ENCODE measurements at regions not wholly inside any gene's neighbourhood (a gene's known extent, or its start where the extent isn't known, plus 50 kb on each side); places are given as distances from the start of the nearest gene placed in this dataset.

- Histone ChIP-seq H3K27me3 (no peaks in the 10 kb centered on the region), H3K9me3 (no peaks in the 10 kb centered on the region), H3K36me3 (no peaks in the 10 kb centered on the region), H3K4me3 (no peak overlapping the region)
- no peak for DNase-seq
Observed at GRCh38 chrX:39753293-39753996, 344.3 kb downstream of the BCOR start.

GRCh38 chrX:39755143-39756032, 342.4 kb downstream of the BCOR start:
- H3K4me3 ChIP-seq: no peak overlapping the region
- H3K27me3 ChIP-seq: no peaks in the 10 kb centered on the region
- H3K9me3 ChIP-seq: no peaks in the 10 kb centered on the region
- DNase-seq: peak; percentile 95
- no peaks in the 10 kb centered on the region for H3K36me3 ChIP-seq

GRCh38 chrX:39756086-39756883, 341.5 kb downstream of the BCOR start:
- peak; percentile 65 for DNase-seq
- Histone ChIP-seq H3K4me3 (no peak overlapping the region), H3K36me3 (no peaks in the 10 kb centered on the region), H3K27me3 (no peaks in the 10 kb centered on the region), H3K9me3 (no peaks in the 10 kb centered on the region)

GRCh38 chrX:39757971-39758370, 339.8 kb downstream of the BCOR start:
- Histone ChIP-seq H3K36me3 (no peaks in the 10 kb centered on the region), H3K4me3 (no peak overlapping the region), H3K9me3 (no peaks in the 10 kb centered on the region), H3K27me3 (no peaks in the 10 kb centered on the region)
- DNase-seq: no peak

GRCh38 chrX:39758791-39759525, 338.8 kb downstream of the BCOR start:
- Histone ChIP-seq H3K4me3 (no peak overlapping the region), H3K27me3 (no peaks in the 10 kb centered on the region), H3K36me3 (no peaks in the 10 kb centered on the region), H3K9me3 (no peaks in the 10 kb centered on the region)
- no peak for DNase-seq

- no peaks in the 10 kb centered on the region for H3K27me3 ChIP-seq
- no peak overlapping the region for H3K4me3 ChIP-seq
- no peaks in the 10 kb centered on the region for H3K36me3 ChIP-seq
- peak; percentile 28 for DNase-seq
- no peaks in the 10 kb centered on the region for H3K9me3 ChIP-seq
Observed at GRCh38 chrX:39759526-39760224, 338.1 kb downstream of the BCOR start.

- Histone ChIP-seq H3K27me3 (no peaks in the 10 kb centered on the region), H3K36me3 (no peaks in the 10 kb centered on the region), H3K9me3 (no peaks in the 10 kb centered on the region), H3K4me3 (no peak overlapping the region)
- no peak for DNase-seq
Observed at GRCh38 chrX:39760930-39761329, 336.8 kb downstream of the BCOR start.

GRCh38 chrX:39762266-39762841, 335.4 kb downstream of the BCOR start:
- H3K9me3 ChIP-seq: no peaks in the 10 kb centered on the region
- H3K36me3 ChIP-seq: no peaks in the 10 kb centered on the region
- no peak overlapping the region for H3K4me3 ChIP-seq
- DNase-seq: no peak
- no peaks in the 10 kb centered on the region for H3K27me3 ChIP-seq

GRCh38 chrX:39764441-39764914, 333.3 kb downstream of the BCOR start:
- Histone ChIP-seq H3K27me3 (no peaks in the 10 kb centered on the region), H3K9me3 (no peaks in the 10 kb centered on the region), H3K36me3 (no peaks in the 10 kb centered on the region), H3K4me3 (no peak overlapping the region)
- no peak for DNase-seq

- no peak for DNase-seq
- Histone ChIP-seq H3K27me3 (no peaks in the 10 kb centered on the region), H3K36me3 (no peaks in the 10 kb centered on the region), H3K9me3 (no peaks in the 10 kb centered on the region), H3K4me3 (no peak overlapping the region)
Observed at GRCh38 chrX:39765327-39765726, 332.4 kb downstream of the BCOR start.

- Histone ChIP-seq H3K4me3 (no peak overlapping the region), H3K36me3 (no peaks in the 10 kb centered on the region), H3K27me3 (no peaks in the 10 kb centered on the region), H3K9me3 (no peaks in the 10 kb centered on the region)
- no peak for DNase-seq
Observed at GRCh38 chrX:39766085-39766726, 331.6 kb downstream of the BCOR start.

GRCh38 chrX:39766855-39767254, 330.9 kb downstream of the BCOR start:
- Histone ChIP-seq H3K27me3 (no peaks in the 10 kb centered on the region), H3K36me3 (no peaks in the 10 kb centered on the region), H3K4me3 (no peak overlapping the region), H3K9me3 (no peaks in the 10 kb centered on the region)
- peak; percentile 31 for DNase-seq

GRCh38 chrX:39767446-39767845, 330.3 kb downstream of the BCOR start:
- no peaks in the 10 kb centered on the region for H3K27me3 ChIP-seq
- no peaks in the 10 kb centered on the region for H3K36me3 ChIP-seq
- no peak for DNase-seq
- no peaks in the 10 kb centered on the region for H3K9me3 ChIP-seq
- H3K4me3 ChIP-seq: no peak overlapping the region

GRCh38 chrX:39769748-39770147, 328.0 kb downstream of the BCOR start:
- no peak for DNase-seq
- Histone ChIP-seq H3K9me3 (no peaks in the 10 kb centered on the region), H3K27me3 (no peaks in the 10 kb centered on the region), H3K36me3 (no peaks in the 10 kb centered on the region), H3K4me3 (no peak overlapping the region)

- Histone ChIP-seq H3K4me3 (no peak overlapping the region), H3K9me3 (no peaks in the 10 kb centered on the region), H3K36me3 (no peaks in the 10 kb centered on the region), H3K27me3 (no peaks in the 10 kb centered on the region)
- no peak for DNase-seq
Observed at GRCh38 chrX:39771089-39771488, 326.7 kb downstream of the BCOR start.
